Epithelial cell of esophagus (primary cell): ENCODE measurements at regions not wholly inside any gene's neighbourhood (a gene's known extent, or its start where the extent isn't known, plus 50 kb on each side); places are given as distances from the start of the nearest gene placed in this dataset.

Source experiments
- DNase-seq: peaks from one replicate; pipeline ENCODE4 v3.0.0; 2010; ENCODE audit warnings: low read depth
- H3K4me3 ChIP-seq: 2 replicates; pipeline ENCODE4 v1.5.1; 2011; ENCODE audit warnings: mild to moderate bottlenecking, low read length, control low read depth
- TF ChIP-seq, protein P1 (sequence below): IDR thresholded peaks from 2 replicates; pipeline ENCODE4 v1.5.1; 2011; ENCODE audit warnings: low read depth, mild to moderate bottlenecking, low read length, control low read depth, inconsistent platforms; ENCODE audit not compliant: insufficient read depth; ENCODE audit errors: missing control alignments

- H3K4me3 ChIP-seq, result no peak overlapping the region
- no peak for DNase-seq
- TF ChIP-seq, protein P1, sequence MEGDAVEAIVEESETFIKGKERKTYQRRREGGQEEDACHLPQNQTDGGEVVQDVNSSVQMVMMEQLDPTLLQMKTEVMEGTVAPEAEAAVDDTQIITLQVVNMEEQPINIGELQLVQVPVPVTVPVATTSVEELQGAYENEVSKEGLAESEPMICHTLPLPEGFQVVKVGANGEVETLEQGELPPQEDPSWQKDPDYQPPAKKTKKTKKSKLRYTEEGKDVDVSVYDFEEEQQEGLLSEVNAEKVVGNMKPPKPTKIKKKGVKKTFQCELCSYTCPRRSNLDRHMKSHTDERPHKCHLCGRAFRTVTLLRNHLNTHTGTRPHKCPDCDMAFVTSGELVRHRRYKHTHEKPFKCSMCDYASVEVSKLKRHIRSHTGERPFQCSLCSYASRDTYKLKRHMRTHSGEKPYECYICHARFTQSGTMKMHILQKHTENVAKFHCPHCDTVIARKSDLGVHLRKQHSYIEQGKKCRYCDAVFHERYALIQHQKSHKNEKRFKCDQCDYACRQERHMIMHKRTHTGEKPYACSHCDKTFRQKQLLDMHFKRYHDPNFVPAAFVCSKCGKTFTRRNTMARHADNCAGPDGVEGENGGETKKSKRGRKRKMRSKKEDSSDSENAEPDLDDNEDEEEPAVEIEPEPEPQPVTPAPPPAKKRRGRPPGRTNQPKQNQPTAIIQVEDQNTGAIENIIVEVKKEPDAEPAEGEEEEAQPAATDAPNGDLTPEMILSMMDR, result no peak
These were observed 951.2 kb upstream of the TSPY4 start for GRCh38 chrY:8386053-8386452.

- no peak for DNase-seq
- no peak overlapping the region for H3K4me3 ChIP-seq
- TF ChIP-seq, protein P1, result no peak
These were observed 948.8 kb upstream of the TSPY4 start for GRCh38 chrY:8388512-8388911.

DNA sequence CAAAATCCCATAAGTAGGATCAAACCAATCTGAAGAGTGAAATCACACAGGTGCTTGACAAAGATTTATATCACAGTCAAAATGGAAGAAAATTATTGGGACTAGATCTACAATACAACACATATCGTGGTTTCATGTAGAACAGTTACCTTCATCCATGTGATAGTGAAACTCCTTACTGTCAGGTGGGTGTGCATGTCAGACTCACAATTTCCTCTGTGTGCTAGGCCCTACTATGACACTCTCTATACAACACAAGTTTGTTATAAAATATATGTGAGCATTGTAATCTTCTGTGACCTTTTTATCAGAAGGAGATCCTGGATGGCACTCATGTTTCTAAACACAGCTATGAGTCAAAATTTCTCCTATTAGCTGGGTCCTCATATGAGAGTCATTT lies 947.0 kb upstream of the TSPY4 start:
- TF ChIP-seq, protein P1, result no peak
- no peak for DNase-seq
- H3K4me3 ChIP-seq, result no peak overlapping the region

DNA sequence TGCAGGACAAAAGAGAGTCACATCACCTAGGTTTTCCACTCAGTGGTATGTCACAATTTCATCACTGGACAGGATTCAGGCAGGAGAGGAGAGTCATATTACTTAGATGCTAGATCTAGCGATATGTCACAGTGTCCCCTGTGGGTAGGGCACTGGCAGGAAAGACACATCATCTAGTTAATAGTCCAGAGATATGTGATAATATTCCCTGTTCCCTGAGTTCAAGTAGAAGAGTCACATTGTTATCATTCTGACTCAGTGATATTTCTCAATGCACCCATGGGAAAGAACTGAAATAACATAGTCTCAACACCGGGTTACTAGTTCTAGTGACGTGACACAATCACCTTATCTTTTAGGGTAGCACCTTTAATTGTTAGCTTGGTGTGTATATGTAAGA lies 944.0 kb upstream of the TSPY4 start:
- H3K4me3 ChIP-seq, result no peak overlapping the region
- DNase-seq, result peak; percentile 35
- TF ChIP-seq, protein P1, result no peak

DNA sequence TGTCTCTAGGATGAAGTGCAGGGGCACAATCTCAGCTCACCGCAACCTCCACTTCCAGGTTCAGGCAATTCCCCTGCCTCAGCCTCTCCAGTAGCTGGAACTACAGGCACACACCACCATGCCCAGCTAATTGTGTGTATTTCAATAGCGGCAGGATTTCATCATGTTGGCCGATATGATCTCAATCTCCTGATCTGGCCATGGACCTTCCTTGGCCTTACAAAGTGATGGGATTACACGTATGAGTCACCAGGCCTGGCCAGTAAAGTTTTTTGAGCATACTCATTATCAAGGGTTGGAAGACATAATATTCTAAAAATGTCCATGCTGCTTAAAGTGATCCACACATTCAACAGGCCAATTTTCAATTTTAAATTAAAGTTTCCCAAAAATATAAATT lies 914.4 kb upstream of the TSPY4 start:
- TF ChIP-seq, protein P1, result no peak
- no peak for DNase-seq
- no peak overlapping the region for H3K4me3 ChIP-seq

- TF ChIP-seq, protein P1, result no peak
- H3K4me3 ChIP-seq, result no peak overlapping the region
- DNase-seq, result peak; percentile 9
These were observed 910.8 kb upstream of the TSPY4 start for GRCh38 chrY:8426433-8426832.

DNA sequence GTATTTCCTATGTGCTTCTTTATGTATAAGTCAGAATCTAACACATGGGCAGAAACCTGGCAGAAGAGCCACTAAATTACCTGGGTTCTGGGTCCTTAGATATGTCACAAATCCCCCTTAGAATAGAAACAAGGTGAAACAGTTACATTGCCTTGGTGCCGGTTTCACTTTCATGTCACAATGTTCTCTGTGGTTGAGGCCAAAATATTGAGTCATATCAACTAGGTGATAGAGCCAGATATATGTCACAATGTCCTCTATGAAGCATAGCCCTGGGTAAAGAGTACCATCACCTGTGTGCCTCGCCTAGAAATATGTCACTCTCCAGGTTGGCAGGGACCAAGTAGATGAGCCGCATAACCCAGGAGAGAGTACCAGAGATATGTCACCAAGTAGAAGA lies 899.8 kb upstream of the TSPY4 start:
- DNase-seq, result no peak
- no peak overlapping the region for H3K4me3 ChIP-seq
- TF ChIP-seq, protein P1, result no peak
